ENCODE measurements at regions not wholly inside any gene's neighbourhood (a gene's known extent, or its start where the extent isn't known, plus 50 kb on each side); places are given as distances from the start of the nearest gene placed in this dataset.

GRCh38 chr5:128646176-128646575, 108.1 kb upstream of the FBN2 start:
- ATAC-seq: peak; percentile 27; the same call in 1 of the 3 replicates
- TF ChIP-seq ARNTL (CRISPR knock-in tag; IDR thresholded peaks at IDR 0.05; ENCODE audit: borderline replicate concordance, low read depth): no peak
- TF ChIP-seq TCF4 (CRISPR knock-in tag; IDR thresholded peaks at IDR 0.05; ENCODE audit: borderline replicate concordance): no peak
- no peak for TF ChIP-seq ZFP3 (CRISPR knock-in tag; IDR thresholded peaks at IDR 0.05)
- TF ChIP-seq ESRRG (CRISPR knock-in tag; IDR thresholded peaks at IDR 0.05): no peak
- no peak for TF ChIP-seq CSRNP3 (CRISPR knock-in tag; IDR thresholded peaks at IDR 0.05)
- no peak for TF ChIP-seq POU6F1 (CRISPR knock-in tag; IDR thresholded peaks at IDR 0.05; ENCODE audit: borderline replicate concordance, low read depth)
- no peak for TF ChIP-seq OSR1 (CRISPR knock-in tag; IDR thresholded peaks at IDR 0.05)
- no peak for TF ChIP-seq ISL1 (CRISPR knock-in tag; IDR thresholded peaks at IDR 0.05)
- no peak for TF ChIP-seq RARB (CRISPR knock-in tag; IDR thresholded peaks at IDR 0.05)
- no peak for TF ChIP-seq SNAI2 (CRISPR knock-in tag; IDR thresholded peaks at IDR 0.05)
- TF ChIP-seq ZNF565 (CRISPR knock-in tag; conservative IDR thresholded peaks at IDR 0.05; ENCODE audit: low read depth): no peak
- TF ChIP-seq ZC3H10 (CRISPR knock-in tag; IDR thresholded peaks at IDR 0.05): no peak
- no peak for TF ChIP-seq PPARA (CRISPR knock-in tag; IDR thresholded peaks at IDR 0.05; ENCODE audit: borderline replicate concordance)
- TF ChIP-seq CREB5 (CRISPR knock-in tag; IDR thresholded peaks at IDR 0.05; ENCODE audit: low read depth): no peak
- TF ChIP-seq CSDC2 (CRISPR knock-in tag; IDR thresholded peaks at IDR 0.05): no peak
- TF ChIP-seq ZNF8 (CRISPR knock-in tag; IDR thresholded peaks at IDR 0.05): no peak
- no peak for TF ChIP-seq TSHZ2 (CRISPR knock-in tag; IDR thresholded peaks at IDR 0.05)

- peak; percentile 46 for ATAC-seq
- no peak for TF ChIP-seq OSR1 (CRISPR knock-in tag; IDR thresholded peaks at IDR 0.05)
Measured at GRCh38 chr5:128649192-128649591, 111.1 kb upstream of the FBN2 start.

GRCh38 chr5:128662997-128663396, 125.0 kb upstream of the FBN2 start:
- no peak for ATAC-seq
- no peak for TF ChIP-seq ESRRG (CRISPR knock-in tag; IDR thresholded peaks at IDR 0.05)
- no peak for TF ChIP-seq PPARA (CRISPR knock-in tag; IDR thresholded peaks at IDR 0.05; ENCODE audit: borderline replicate concordance)
- TF ChIP-seq ARNTL (CRISPR knock-in tag; IDR thresholded peaks at IDR 0.05; ENCODE audit: borderline replicate concordance, low read depth): no peak
- TF ChIP-seq ZC3H10 (CRISPR knock-in tag; IDR thresholded peaks at IDR 0.05): no peak
- TF ChIP-seq CREB5 (CRISPR knock-in tag; IDR thresholded peaks at IDR 0.05; ENCODE audit: low read depth): no peak
- no peak for TF ChIP-seq TCF4 (CRISPR knock-in tag; IDR thresholded peaks at IDR 0.05; ENCODE audit: borderline replicate concordance)
- TF ChIP-seq ZNF70 (CRISPR knock-in tag; IDR thresholded peaks at IDR 0.05): no peak
- no peak for TF ChIP-seq OSR1 (CRISPR knock-in tag; IDR thresholded peaks at IDR 0.05)
- no peak for TF ChIP-seq CSRNP3 (CRISPR knock-in tag; IDR thresholded peaks at IDR 0.05)
- TF ChIP-seq RARB (CRISPR knock-in tag; IDR thresholded peaks at IDR 0.05): no peak
- TF ChIP-seq ZNF8 (CRISPR knock-in tag; IDR thresholded peaks at IDR 0.05): no peak
- no peak for TF ChIP-seq ZFP3 (CRISPR knock-in tag; IDR thresholded peaks at IDR 0.05)
- no peak for TF ChIP-seq BACH2 (CRISPR knock-in tag; IDR thresholded peaks at IDR 0.05; ENCODE audit: borderline replicate concordance)
- TF ChIP-seq CSDC2 (CRISPR knock-in tag; IDR thresholded peaks at IDR 0.05): no peak
- no peak for TF ChIP-seq SNAI2 (CRISPR knock-in tag; IDR thresholded peaks at IDR 0.05)
- TF ChIP-seq POU6F1 (CRISPR knock-in tag; IDR thresholded peaks at IDR 0.05; ENCODE audit: borderline replicate concordance, low read depth): no peak
- TF ChIP-seq ZNF565 (CRISPR knock-in tag; conservative IDR thresholded peaks at IDR 0.05; ENCODE audit: low read depth): no peak

Measured in SK-N-SH treated with all-trans-retinoic acid at 6 μM for 48 hours (cell line).